ENCODE measurements at regions not wholly inside any gene's neighbourhood (a gene's known extent, or its start where the extent isn't known, plus 50 kb on each side); places are given as distances from the start of the nearest gene placed in this dataset.
"Not testable (repeated sequence)": the region's sequence is repeated elsewhere in the genome, so short reads cannot be mapped to it uniquely, and the experiment has no call there.

DNA sequence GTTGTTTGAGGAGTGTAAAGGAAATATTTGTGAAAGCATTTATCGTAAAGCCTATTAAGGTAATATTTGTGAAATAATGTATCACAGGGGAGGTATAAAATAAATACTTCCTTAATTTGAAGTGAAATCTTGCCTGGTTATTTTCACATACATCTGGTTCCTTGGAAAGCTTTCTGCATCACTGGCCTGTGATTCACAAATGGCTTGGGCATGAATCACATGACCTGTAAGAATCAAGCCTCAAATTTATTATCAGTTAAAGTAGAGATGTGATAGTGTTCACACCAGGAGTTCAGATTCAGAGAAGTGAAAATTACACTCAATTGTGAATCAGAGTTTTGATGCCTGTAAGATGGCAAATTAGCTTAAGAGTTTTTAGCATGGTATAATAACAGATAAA, 1911.4 kb downstream of the STIM2 start:
- no peak for DNase-seq

DNA sequence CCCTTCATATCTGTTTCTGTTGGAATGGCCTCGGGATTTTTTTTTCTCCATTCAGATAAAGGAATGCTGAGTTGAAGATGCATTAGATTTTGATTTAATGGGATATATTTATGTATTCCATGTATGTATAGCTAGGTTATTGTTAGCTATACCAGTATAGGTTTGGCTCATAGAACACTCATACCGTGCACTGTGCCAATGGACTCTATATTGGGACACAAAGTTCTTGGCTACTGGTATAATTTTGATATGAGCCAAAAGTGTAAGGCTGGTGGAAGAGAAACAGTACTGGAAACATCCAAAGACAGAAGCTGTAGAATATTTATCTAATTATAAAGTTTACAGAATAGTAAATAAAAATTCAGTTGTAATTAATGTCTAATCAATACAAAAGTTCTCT, 1912.1 kb downstream of the STIM2 start:
- DNase-seq, result no peak

DNA sequence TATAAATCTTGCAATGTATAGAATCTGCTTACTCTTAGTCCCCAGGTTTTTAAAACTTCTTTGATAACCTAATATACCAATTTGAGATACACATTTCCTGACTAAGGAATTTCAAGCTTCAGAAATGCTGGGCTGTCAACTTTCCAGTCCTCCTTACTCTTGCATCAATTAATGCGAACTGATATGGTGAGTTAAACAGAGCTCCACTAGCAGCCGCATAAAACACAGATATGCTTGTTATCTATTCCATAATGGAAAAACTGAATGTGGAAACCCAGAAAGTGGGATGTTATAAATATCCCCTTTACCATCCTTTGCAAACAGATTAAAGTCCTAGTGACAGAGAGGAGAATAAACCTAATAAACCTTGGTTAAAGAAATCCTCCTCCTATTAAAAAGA, 1913.7 kb downstream of the STIM2 start:
- no peak for DNase-seq

GRCh38 chr4:28776004-28776403, 1915.4 kb downstream of the STIM2 start:
- no peak for DNase-seq

GRCh38 chr4:28784188-28784587, 1923.5 kb downstream of the STIM2 start:
- DNase-seq, result no peak

DNA sequence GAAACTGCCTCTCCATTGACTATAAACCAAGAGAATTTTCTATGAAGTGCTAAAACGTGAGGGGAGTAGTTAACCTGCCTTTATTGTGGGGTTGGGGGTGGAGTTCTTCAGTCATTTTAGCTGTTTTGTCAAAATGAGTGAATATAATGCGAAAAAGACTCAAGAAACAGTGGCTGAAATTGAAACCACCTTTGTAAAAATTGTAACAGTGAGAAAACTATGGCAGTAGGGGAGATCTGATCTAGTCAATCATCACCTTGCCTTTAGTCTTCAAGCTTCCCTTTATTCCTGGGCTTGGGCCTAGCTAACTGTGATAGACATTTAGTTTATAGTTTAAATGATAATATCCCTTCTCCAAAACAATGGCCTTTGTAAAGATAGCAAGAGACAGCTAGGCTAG, 1927.3 kb downstream of the STIM2 start:
- no peak for DNase-seq

DNA sequence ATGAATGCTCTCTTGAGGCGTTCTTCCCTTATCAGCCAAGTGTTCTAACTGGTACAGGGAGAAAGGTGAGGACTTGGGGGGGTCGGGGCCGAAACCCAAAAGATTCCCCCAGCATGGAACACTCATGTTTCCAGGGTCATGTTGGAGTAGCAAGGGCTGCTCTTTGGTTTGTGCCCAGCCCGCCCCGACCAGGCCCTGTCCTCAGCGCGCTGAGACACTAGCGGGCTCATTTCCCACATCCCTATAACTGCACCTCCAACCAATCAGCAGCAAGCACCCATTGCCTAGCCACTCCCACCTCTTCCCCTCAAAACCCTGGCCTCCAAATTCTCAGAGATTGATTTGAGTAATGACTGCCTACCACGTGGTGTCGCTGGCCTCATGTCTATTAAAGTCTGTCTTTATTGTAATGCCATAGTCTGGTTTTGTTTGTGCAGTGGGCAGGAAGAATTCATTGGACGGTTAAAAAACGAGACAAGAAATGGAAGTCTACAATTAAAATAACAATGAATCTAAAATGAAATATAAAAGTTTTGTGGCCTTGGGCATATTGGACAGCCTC, 1928.4 kb downstream of the STIM2 start:
- no peak for DNase-seq

- DNase-seq, result no peak
Observed at GRCh38 chr4:28792917-28793597, 1927.1 kb upstream of the PCDH7 start.

DNA sequence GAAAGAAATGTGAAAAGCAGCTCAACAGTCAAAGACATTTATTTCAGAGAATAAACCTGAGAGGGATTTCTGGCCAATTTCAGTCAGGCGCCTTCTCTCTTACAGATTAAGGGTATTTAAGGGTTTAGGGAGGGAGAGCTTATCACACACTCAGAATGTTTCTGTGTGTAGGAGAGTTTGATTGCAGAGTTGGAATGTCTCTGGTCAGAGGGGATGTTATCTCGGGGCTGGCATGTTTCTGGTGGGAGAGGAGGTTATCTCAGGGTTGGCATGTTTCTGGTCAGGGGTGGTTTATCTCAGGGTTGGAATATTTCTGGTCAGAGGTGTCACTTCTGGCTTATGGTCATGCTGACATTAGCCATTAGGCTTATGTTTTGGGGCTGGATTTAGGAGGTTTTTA, 1920.5 kb upstream of the PCDH7 start:
- DNase-seq, result no peak

DNA sequence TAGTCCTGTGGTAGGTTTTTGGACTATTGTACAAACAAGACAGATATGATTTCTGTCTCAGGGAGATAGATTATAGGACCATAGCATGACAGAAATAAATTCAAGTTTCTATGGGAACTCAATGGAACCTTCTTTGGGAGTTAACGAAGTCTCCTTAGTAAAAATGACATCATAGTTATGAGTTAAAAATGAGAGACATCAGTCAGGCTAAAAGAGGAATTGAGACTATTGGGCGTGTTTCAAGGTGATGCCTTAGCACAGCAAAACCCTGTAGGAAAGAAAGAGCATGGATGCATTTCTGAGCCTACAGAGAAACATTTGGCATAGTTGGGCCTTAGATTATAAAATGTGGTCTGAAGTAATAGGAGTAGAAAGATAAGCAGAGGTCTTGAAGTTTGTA, 1909.1 kb upstream of the PCDH7 start:
- no peak for DNase-seq

GRCh38 chr4:28822163-28822562, 1898.0 kb upstream of the PCDH7 start:
- no peak for DNase-seq

DNA sequence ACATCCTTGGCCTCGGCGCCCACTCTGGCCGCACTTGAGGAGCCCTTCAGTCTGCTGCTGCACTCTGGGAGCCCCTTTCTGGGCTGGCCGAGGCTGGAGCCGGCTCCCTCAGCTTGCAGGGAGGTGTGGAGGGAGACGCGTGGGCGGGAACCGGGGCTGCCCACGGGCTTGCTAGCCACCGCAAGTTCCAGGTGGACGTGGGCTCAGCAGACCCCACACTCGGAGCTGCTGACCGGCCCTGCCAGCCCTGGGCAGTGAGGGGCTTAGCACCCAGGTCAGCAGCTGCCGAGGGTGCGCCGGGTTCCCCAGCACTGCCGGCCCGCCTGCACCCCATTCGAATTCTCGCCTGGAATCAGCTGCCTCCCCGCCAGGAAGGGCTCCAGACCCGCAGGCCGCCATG, 1892.3 kb upstream of the PCDH7 start:
- DNase-seq, result no peak

DNA sequence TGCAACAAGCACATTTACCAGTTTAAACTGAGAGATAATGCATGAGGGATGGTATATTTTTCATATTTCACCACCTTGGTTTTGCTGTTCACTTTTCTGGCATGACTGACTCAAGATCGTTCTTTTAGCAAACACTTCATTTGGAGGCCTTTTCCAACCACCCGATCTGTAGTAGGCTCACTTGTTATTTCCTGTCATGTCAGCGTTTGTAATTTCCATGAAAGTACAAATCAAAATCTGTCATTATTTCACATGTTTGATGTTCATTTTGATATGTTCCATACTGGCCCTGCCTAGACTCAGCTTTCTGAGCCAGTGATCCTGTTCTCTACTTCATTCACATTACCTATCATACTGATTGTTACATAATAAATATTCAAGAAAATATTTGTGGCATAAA, 1888.3 kb upstream of the PCDH7 start:
- DNase-seq, result no peak

DNA sequence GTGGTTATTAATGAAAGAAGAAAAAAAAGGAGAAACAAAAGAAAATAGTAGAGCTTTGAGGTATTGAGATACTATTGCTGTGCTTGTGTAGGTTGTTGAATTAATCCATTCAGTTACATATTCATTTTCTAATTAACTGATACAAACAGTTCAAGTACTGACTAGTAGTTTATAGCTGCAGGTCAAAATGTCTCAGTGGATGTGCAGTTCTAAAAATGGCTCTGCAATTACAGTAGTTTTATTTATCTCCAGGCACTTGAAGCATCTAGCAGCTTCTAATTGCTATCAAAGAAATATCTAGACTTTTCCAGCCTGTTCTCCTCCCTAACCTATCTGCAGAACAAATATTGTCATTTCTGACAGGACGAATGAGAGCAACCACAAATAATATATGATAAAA, 1887.7 kb upstream of the PCDH7 start:
- no peak for DNase-seq

DNA sequence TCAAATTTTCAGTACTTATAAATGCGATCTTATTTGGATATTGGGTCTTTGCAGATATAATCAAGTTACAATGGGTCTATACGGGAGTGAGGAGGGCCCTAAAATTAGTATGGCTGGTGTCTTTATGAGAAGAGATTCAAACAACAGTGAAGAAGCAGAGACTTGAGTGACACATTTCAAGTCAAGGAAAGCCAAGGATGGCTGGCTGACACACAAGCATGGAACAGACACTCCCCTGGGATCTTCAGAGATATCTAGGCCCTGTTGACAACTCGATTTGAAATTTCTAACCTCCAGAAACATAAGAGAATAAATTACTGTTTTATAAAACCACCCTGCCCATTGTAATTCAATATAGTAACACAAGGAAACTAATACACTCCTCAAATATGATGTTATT, 1886.0 kb upstream of the PCDH7 start:
- no peak for DNase-seq

GRCh38 chr4:28835501-28835900, 1884.7 kb upstream of the PCDH7 start:
- DNase-seq, result no peak

GRCh38 chr4:28842271-28842670, 1877.9 kb upstream of the PCDH7 start:
- DNase-seq, result no peak

DNA sequence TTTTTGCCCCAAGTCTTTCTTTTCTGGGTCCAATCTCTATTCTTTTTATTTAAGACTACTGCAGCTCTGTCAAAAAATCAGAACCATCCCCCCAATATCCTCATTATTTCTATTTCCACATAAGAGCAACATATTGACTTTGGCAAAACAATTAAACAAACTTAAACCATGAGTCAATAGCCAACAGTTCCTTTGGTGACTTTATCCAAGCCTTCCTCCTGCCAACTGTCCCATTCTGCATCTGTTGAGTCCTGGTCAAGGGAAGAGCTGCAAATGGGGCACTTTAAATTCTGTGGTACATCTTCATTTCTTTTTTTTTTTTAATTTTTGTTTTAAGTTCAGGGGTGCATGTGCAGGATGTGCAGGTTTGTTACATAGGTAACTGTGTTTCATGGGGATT, 1875.0 kb upstream of the PCDH7 start:
- no peak for DNase-seq

GRCh38 chr4:28857028-28857427, 1863.1 kb upstream of the PCDH7 start:
- DNase-seq, result not testable (repeated sequence)

DNA sequence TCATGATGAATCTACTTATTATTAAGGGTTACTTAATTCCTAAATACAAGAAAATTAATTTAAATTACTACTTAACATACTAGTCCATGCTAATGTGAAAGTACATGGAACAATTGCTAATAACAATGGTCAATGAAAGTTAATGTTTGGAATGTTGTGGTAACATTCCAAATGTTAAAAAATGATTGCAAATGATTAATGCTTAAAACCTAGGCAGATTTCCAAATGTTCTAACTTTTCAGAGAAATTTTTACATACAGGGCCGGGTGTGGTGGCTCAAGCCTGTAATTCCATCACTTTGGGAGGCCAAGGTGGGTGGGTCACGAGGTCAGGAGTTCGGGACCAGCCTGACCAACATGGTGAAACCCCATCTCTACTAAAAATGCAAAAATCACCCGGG, 1851.3 kb upstream of the PCDH7 start:
- DNase-seq, result no peak

DNA sequence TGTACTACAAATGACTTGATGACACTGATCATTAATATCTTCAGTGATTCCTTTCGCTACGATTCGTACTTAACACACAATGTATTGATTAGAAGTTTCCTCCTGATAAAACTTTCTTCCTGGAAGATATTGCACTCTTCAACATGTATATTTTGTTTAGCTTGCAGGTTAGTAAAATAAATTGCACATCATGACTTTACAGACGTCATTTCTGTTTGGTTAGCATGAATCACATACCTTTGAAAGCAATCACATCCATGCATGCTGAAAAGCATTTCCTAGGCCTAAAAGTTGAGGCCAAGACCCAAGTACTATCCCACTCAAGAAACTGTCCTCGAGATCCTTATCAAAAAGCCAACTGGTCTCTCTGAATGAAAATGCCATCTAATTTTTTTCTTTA, 1841.0 kb upstream of the PCDH7 start:
- no peak for DNase-seq

DNA sequence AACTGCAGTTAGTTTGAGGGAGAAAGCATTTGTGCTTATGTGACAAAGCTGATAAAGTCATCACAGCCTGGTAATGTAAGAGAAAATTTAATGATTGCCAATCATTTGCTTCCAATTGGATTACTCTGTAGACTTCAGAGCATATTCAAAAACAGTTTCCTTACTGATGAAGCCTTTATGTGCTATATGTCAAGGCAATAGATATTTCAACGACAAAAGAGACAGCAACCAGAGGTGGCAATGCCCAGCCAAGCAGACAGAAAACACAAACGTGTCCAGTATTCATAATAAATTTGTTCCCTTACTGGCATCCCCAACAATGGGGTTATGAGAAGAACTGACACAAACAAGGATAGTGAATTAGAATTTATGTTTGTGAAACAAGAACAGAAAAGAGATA, 1840.3 kb upstream of the PCDH7 start:
- DNase-seq, result no peak

DNA sequence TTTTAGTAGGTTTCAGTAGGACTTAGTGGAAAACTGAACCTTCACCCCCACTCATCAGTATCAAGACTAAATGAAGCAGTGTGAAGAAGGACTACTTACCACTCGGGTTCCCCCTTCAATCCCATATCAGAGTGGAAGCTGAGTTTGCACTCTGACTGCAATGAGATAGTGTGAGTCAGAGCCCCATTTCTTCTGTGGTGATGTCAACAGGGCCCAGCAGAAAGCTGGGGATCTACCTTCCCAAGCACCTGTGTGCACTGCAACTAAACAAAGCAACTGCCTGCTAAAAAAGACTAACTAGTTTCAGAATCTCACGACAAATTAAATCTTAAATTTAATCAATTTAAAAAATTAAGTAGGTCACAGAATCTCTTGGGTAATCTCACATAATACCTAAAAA, 1837.0 kb upstream of the PCDH7 start:
- no peak for DNase-seq

DNA sequence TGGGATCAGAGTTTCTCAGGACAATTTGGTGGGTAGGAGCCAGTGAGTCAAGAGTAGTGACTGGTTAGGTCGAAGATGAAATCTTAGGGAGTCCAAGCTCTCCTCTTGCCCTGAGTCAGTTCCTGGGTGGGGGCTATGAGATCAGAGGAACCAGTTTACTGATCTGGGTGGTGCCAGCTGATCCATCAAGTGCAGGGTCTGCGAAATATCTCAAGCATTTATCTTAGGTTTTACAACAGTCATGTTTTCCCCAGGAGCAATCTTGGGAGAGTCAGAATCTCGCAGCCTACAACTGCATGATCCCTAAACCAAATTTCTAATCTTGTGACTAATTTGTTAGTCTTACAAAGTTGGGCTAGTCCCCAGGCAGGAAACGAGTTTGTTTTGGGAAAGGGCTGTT, 1833.2 kb upstream of the PCDH7 start:
- DNase-seq, result no peak
